HG02678 (cell line): ENCODE measurements at regions not wholly inside any gene's neighbourhood (a gene's known extent, or its start where the extent isn't known, plus 50 kb on each side); places are given as distances from the start of the nearest gene placed in this dataset.
"Not testable (repeated sequence)": the region's sequence is repeated elsewhere in the genome, so short reads cannot be mapped to it uniquely, and the experiment has no call there.

Experiments
- ATAC-seq: cut with Tn5 transposase; IDR thresholded peaks from one replicate; pipeline ENCODE4 v1.9.1; 2021; ENCODE audit warnings: mild to moderate bottlenecking, moderate library complexity; ENCODE audit not compliant: unreplicated experiment

DNA sequence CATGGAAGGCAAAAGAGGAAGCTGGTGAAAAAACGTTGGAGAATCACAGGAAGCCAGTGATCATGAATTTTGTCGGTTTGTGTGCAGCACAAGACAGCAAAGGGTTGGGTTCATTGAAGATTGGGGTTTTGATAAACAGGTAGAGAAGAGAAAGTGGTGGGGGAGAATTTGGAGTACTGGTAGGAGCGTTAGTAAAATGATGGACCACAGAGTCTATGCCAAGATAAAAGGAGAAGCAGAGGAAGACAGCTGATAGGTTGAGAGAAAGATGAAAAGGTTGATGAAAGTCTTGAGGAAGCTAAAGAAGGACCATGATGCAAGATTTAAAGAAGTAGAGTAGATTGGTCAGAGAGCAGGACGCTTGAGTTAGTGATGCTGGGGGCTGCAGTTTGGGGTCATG is 156.8 kb upstream of the POU3F1 start:
- ATAC-seq: no peak

DNA sequence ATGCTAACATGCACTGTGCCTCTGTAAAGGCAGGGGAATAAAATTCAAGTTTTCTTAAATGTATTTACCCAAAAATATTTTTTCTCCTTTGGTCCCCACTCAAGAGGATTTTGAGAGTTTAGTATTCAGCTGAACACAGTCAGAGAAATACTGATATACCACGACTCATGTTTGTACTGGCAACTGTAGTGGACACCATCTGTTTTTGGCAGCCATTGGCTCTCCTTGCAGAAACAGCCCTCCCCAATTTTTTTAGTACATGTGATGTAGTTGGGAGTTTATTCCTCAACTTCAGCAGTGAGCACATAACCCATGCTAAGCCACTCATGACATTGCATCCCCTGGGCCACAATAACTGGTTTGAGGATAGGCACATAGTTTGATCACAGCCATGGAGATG is 154.8 kb upstream of the POU3F1 start:
- no peak for ATAC-seq

DNA sequence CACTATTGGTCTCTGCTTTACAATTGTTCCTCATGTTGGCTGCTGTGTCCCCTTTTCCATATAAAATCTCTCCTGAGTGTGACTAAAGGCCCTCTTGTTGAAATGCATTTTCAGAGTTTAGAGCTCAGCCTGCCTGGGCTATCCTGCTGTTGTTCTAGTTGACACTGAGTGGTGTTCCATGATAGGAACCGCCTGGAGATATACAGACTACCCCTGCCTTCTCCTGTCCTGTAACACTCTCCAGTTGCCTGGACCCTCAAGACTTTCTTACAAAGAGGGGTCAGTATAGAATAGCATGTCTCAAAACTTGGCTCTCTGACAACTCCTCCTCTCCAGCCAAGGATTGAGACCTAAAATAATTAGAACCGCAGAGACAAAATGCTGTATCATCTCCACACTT is 152.0 kb upstream of the POU3F1 start:
- no peak for ATAC-seq

DNA sequence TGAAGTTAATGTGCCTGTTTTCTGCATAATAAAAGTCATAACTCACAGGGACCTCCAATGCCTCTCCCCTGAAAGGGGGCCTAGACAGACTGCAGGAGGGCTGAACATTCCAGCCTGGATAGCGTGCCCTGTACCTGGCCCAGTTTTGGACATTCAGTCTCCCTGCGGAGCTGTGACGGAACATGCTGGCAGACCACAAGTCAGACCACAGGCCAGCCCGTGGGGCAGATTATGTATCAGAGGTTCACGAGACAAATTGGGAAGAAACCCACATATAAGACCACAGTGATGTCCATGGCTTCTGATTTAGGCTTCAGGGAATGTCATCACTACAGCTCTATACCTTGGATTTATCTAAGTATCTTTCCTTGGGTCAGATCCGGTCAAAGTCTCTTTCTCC is 151.5 kb upstream of the POU3F1 start:
- ATAC-seq: no peak

DNA sequence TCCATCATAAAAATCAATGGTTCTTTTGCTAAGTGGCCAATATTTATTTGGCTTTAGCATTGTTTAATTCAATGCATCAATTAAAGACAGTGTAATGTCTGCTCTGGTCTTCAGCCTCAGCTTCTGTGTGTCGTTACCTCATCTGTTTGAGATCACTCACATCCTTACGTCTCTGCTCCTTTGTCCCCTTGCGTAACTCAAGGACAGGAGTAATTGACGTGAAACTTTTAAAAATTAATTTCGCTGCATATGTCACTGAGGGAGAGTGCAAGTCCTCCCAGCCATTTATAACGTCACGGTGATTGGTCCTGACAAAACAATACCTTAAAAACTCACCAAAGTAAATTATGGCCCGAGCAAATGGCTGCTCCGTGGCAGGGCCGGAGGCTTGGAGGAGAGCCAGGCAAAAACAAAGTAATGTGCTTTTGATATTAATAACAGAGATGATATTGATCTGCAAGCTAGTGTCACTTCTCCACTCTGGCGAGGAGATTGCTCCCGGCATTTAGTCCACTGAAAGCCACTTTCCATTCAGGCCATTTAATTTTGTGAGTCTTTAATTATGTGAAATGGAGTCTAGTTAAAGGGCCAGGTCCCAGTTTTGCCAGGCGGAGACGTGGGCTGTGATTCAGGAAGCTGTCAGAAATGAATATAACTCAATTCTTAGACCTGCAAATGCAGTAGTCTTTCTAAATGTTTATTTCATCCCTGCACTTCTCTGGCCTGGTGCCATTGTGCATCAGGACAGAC is 150.9 kb upstream of the POU3F1 start:
- ATAC-seq: no peak

DNA sequence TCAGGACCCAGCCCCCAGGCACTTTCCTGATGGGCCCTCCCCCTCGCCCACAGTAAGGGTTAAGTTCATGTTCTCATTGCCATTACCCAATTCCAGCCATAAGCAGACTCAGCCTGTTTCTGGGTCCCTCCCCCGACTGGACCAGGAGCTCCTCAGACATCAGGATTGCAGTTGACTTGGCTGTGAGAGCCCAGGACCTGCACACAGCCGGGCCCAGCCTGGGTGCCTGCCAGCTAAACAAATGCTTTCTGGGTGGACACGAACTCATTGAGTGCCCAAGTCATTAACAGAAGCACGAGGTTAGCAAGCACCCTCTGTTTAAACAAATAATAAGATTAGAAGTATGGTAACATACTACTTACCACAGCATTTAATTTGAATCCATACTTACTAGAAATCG is 147.9 kb upstream of the POU3F1 start:
- ATAC-seq: no peak

DNA sequence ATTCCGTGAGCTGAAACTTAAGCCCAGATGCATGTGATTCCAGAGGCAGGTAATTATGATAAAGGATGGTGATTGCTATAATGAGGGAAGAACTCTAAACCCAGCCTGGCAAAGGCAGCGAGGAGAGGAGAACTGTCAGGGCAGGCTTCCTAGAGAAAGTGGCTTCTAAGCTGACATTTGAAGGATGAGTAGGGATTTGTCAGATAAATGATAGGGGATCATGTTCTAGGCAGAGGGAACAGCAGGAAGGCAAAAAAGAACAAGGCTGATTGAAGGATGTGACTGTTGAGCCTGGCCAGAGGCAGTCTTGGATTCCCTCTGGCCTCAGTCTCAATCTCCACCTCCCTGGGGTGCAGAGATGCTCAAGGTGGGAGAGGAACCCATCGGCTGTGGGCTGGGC is 146.4 kb upstream of the POU3F1 start:
- ATAC-seq: no peak

DNA sequence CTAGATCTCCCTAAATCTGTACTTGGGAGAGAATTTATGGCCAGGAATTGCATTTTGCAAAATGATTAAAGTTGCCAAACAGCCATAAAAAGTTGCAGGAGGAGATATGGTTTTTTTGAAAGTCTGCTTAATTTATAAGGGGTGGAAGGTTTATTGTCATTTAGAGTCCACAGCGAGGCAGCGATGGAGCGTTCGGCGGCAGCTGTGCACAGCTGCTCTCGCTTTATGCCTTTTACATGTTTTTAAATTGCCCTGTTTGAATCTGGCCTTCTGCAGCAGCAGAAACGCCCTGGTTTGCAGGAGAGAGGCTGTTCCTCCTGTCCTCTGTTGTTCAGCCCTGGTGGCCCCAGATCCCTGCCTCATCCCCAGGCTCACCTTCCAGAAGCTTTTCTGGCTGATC is 144.9 kb upstream of the POU3F1 start:
- no peak for ATAC-seq

DNA sequence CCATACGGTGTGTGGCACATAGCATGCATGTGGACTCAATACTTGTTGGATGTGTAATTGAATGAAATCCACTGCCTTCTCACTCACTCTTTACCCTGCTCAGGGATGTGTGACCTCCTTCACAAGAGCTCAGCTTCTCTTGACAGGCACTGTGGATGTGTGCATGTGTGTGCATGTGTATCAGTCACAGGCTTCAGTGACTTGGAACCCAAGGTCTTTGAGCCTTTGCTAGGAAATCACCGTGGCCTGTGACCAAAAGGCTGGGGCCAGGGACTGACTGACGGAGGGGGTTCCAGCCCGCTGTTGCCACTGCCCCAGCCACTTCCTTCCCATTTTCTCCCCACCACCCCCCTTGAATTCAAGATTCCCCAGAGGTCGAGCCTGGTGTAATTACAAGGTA is 144.4 kb upstream of the POU3F1 start:
- ATAC-seq: no peak

DNA sequence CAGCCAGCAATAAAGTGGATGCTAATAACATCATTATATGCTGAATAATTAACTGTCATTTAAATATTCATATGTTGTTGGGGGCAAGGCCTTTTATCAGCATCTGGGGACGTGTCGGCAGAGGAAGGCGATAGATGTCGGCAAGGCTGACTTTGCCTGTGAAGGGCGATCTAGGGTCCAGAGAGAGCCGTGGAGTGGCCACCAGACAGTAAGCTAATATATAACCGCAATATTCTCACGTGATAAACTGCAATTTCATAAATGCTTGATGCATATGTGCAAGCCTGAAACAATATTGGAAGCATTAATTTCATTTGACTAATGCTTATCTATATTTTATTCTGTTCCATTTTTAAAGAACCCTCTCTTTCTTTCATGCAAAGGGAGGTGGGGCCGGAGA is 141.0 kb upstream of the POU3F1 start:
- no peak for ATAC-seq

DNA sequence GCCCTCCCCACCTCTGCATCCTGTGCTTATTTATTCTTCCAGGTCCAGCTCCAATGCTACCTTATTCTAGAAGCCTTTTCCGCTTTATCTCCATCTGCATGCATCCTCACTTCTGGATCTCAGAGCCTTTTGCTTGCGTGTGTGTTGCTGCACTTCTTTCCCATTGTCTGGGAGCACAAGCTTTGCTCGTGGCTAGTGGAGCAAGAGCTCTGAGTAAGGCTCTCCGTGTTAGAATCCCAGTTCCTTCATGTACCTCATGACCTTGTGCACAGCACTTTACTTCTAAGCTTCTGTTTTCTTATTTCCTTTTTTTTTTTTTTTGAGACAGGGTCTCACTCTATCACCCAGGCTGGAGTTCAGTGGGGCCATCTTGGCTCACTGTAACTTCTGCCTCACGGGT is 140.0 kb upstream of the POU3F1 start:
- no peak for ATAC-seq

DNA sequence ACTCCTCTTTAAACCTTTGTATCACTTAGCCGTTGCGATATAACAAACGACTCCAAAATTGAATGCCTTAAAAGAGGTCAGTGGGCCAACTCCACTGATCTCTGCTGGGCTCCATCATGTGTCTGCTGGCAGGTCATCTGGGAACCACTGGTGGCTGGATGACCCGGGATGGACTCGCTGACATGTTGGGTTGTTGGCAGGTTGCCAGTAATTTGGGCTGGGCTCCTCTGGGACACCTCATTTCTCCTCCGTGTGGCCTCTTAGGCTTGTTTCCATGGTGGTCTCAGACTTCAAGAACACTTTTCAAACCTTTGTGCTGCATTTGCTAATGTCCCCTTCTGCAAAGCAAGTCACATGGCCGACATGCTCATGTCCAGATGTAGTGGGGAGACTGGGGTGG is 139.3 kb upstream of the POU3F1 start:
- ATAC-seq: no peak

DNA sequence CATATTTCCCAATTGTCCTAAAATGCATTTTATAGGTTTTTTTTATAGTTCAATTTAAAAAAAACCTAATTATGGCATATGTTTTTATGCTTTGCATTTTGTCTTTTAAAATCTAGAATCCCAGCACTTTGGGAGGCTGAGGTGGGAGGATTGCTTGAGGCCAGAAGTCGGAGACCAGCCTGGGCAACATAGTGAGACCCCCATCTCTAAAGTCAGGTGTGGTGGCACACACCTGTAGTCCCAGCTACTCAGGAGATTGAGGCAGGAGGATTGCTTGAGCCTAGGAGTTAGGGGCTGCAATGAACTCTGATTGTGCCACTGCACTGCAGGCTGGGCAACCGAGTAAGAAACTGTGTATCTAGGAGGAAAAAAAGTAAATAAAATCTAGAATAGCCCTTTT is 137.2 kb upstream of the POU3F1 start:
- no peak for ATAC-seq

DNA sequence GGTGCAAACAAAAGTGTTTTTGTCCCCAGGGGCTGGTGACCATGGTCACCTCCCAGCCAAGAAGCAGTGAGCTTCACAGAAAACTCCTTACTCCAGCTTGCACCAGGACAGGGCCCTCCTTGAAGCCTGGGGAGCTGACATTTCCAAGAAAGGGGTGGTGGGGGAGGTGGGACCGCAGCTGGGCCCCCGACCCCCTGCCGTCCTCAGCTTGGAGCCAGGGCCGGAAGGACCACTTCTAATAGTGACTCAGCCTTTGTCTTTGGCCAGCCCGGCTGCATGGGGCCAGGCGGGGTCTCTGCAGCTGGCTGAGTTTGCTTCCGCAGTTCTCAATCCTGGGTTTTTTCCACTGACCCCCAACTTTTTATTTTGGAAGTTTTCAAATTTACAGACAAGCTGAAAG is 136.5 kb upstream of the POU3F1 start:
- ATAC-seq: no peak

DNA sequence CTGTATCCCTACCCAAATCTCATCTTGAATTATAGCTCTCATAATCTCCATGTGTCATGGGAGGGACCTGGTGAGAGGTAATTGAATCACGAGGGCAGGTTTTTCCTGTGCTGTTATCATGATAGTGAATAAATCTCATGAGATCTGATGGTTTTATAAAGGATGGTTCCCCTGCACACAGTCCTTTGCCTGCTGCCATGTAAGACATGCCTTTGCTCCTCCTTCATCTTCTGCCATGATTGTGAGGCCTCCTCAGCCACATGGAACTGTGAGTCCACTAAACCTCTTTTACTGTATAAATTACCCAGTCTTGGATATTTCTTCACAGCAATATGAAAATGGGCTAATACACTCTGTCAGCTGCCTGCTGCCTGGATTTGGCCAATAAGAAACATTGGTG is 133.8 kb upstream of the POU3F1 start:
- not testable (repeated sequence) for ATAC-seq

DNA sequence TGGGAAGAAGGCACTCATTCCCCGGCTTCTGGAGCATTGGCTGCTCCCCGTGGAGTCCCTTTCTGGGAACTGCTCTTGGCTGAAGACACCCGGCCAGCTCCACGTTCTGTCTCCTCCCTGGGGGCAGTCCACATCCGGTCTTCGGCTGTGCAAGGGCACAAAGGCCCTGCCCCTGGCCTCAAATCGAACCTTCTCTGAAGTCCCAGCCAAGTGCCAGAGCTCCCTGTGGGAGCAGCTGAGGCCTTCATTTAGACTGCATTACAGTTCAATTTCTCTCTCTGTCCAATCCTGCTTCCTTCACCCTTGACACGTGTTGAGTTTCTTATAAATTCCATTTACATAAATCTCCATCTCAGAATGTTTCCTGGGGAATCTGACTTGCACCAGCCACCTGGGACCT is 132.9 kb upstream of the POU3F1 start:
- ATAC-seq: no peak

DNA sequence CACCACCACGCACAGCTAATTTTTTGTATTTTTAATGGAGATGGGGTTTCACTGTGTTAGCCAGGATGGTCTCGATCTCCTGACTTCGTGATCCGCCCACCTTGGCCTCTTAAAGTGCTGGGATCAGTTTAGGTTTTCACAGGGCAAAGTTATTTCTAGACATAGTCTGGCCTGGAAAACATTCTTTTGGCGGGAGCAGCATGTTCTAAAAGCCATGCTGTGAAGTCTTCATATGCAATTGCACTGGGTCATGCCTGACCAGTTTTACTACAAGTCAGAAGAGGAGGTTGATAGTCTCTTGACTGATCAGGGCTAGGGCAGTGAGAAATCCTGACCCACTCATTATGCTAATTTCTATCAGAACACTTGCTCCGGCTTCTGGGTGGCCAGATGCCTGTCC is 131.6 kb upstream of the POU3F1 start:
- no peak for ATAC-seq

DNA sequence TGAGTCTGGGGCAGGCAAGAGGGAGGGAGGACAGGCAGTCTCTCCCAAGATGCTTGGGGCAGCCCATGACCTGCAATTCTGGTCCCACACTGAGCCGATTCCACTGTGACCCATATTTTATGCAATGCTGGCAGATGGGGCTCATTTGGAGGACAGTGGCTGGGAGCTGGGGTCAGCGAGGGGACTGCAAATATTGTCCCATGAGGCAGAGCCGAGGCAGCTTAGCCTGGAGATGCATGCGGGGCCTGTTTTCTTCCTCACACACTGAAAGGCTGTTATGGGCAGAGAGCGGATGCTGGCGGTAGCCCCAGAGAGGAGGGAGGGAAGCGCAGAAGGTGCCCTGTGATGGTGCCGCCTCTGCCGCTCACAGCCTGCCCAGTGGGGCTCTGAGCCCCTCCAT is 128.5 kb upstream of the POU3F1 start:
- no peak for ATAC-seq

DNA sequence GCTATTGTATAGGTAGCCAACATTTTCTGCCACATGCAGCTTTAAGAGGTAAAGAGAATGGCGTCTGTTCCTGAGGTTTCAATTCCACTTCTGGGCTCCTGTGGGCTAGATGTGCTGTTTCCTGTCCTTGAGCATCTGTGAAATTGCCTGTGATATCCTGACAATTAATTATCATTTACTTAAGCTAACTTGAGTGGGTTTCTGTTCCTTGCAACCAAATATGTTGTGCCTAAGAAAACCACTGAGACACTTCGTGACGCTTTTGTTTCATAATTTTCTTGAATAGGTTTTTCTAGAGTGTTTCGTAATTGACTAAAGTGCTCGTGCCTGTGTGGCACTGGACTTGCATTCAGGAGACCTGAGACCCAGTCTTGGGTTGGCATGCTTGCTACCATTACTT is 127.3 kb upstream of the POU3F1 start:
- ATAC-seq: no peak

DNA sequence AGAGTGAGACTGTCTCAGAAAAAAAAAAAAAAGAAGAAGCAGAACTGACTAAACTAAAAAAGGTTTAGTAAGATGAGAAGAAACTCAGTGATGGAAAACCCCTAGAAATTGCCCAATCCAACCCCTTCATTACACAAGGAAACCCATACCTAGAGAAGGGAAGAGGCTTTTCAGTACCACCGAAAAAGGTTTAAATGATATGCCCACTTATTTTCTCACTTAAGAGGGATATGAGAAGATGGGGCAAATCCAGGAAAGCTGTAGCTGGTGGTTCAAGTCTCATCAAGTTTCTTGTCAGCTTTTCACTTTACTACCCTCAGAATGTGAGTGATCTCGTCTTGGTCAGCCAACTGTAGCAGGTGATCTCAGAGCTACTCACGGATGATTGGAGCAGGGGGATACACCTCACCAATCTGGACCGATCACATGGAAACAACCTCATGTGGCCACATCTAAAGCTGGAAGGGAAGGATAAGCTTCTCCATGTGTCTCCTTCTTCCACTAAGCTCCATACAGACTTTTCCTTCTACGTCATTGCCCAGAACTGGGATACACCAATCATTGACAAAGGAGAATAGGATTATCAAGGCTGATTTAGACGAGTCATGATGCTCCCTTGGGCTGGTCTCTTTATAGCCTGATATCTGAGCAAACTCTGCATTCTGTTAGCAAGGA is 126.7 kb upstream of the POU3F1 start:
- peak; percentile 54 for ATAC-seq

DNA sequence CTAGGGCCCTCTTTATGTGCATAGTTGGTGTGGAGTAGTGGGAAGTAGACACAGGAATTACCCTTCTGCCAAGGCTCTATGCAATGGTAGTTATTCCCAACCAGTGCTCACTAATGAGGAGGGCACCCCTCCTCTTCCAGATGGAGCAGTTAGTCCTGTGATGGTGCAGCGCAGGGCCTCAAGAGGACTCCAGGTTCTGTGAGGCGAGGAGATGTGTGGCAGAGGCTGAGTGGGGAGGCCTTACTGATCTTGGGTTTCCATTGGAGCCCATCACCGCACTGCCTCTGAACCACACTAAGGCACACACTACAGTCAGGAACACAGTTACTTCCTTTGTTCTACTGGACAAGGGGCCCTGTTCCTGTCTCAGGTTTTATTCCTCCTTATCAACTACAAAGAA is 122.5 kb upstream of the POU3F1 start:
- ATAC-seq: no peak

DNA sequence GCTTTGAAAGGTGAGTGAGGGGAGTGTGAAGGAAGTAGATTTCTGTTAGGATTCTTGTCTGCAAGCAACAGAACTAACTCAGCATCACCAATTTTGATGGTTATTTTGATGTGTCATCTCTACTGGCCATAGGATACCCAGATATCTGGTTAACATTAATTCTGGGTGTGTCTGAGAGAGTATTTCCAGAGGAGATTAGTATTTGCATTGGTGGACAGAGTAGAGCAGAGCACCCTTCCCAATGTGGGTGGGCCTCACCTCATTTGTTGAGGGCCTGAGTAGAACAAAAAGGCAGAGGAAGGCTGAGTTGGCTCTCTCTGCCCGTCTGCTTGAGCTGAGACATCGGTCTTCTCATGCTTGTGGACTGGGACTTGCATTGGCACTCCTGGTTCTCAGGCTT is 121.8 kb upstream of the POU3F1 start:
- no peak for ATAC-seq

DNA sequence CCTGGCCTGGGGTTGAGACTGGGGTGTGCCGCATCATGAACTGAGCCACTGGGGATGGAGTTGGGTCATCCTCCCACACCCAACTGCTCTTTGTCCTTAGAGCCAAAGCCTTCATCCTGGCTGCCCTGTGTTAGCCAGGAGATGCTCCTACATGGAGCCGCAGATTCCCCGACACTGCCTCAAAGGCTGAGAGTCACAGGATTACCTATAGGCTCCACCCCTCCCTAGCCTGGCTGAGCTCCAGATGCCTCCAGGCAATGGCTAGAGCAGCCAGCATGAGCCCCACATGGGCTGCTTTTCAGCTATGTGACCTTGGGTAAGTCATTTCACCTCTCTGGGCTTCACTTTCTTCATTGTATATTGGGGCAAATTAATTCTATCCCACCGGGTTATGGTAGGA is 119.9 kb upstream of the POU3F1 start:
- ATAC-seq: no peak
